Uterus (tissue), 2 donors: ENCODE measurements at regions not wholly inside any gene's neighbourhood (a gene's known extent, or its start where the extent isn't known, plus 50 kb on each side); places are given as distances from the start of the nearest gene placed in this dataset.

Source experiments
- POLR2A ChIP-seq, 2 donors: fragments of 450-650 bp; IDR thresholded peaks; one replicate each; pipeline ENCODE4 v1.6.1; 2016; ENCODE audit warnings: antibody characterized with exemption in 2 of 2, mild to moderate bottlenecking in 1 of 2, moderate library complexity in 1 of 2
- TF ChIP-seq, protein P1 (sequence below), 4 experiments: fragments of 200-600 bp in 2 of 4; fragments of 450-650 bp in 2 of 4; sonication (generic) in 2 of 4; IDR thresholded peaks; one replicate each; pipeline ENCODE4 v1.5.1; 2016 to 2019; ENCODE audit warnings: antibody characterized with exemption in 4 of 4, mild to moderate bottlenecking in 2 of 4, moderate library complexity in 1 of 4

DNA sequence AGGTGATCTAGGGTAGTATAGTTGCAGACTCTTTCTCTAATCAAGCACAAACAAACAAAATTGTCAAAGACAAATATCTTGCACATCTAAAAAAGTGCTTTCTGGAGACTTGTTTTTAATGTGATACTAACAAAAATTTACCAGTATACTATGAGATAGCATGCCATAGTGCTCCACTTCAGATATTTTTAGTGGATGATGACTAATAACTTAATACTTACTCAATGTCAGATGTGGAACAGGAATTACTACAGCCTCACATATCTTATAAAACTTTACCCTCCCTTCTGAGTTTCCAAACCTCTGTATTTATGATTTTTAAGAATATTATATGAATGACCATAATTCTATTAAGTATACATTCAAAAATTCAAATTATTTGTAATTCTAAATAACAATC is 1162.0 kb upstream of the SLC39A10 start:
- TF ChIP-seq, protein P1, sequence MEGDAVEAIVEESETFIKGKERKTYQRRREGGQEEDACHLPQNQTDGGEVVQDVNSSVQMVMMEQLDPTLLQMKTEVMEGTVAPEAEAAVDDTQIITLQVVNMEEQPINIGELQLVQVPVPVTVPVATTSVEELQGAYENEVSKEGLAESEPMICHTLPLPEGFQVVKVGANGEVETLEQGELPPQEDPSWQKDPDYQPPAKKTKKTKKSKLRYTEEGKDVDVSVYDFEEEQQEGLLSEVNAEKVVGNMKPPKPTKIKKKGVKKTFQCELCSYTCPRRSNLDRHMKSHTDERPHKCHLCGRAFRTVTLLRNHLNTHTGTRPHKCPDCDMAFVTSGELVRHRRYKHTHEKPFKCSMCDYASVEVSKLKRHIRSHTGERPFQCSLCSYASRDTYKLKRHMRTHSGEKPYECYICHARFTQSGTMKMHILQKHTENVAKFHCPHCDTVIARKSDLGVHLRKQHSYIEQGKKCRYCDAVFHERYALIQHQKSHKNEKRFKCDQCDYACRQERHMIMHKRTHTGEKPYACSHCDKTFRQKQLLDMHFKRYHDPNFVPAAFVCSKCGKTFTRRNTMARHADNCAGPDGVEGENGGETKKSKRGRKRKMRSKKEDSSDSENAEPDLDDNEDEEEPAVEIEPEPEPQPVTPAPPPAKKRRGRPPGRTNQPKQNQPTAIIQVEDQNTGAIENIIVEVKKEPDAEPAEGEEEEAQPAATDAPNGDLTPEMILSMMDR (IDR thresholded peaks at IDR 0.05): no peak
- no peak for TF ChIP-seq POLR2A (IDR thresholded peaks at IDR 0.05)
